Spleen (tissue), 7 donors: ENCODE measurements at regions not wholly inside any gene's neighbourhood (a gene's known extent, or its start where the extent isn't known, plus 50 kb on each side); places are given as distances from the start of the nearest gene placed in this dataset.

Experiments used
- CTCF ChIP-seq, 11 experiments: fragments of 200-600 bp in 7 of 11; fragments of 450-650 bp in 4 of 11; sonication (generic) in 4 of 11; IDR thresholded peaks in 8 of 11; conservative IDR thresholded peaks in 3 of 11; 1 replicate in 7 of 11; 2 replicates in 4 of 11; pipeline versions ENCODE4 v1.4.0 to v1.8.0; 2016 to 2021; ENCODE audit warnings: antibody characterized with exemption in 11 of 11, inconsistent platforms in 4 of 11, mild to moderate bottlenecking in 1 of 11
- POLR2AphosphoS5 ChIP-seq, 3 donors: sonication (generic); formaldehyde crosslinking; IDR thresholded peaks; one replicate each; pipeline ENCODE4 v1.5.1; 2017; ENCODE audit warnings: antibody characterized with exemption in 3 of 3
- donor health status: DM: no; HTN: no; CAD: no; lungs with moderate emphysema.
- donor health status: DM: no; HTN: no; CAD: no.
- donor health status: DM: no; HTN: no; CAD: no.

GRCh38 chr14:97536421-97536820 is 739.2 kb downstream of the VRK1 start:
- TF ChIP-seq POLR2AphosphoS5 (IDR thresholded peaks at IDR 0.05) (no peak), CTCF (IDR thresholded peaks at IDR 0.05 in 8 of 11, conservative IDR thresholded peaks at IDR 0.05 in 3 of 11) (no peak)
